Liver (tissue), 3 donors: ENCODE measurements at regions not wholly inside any gene's neighbourhood (a gene's known extent, or its start where the extent isn't known, plus 50 kb on each side); places are given as distances from the start of the nearest gene placed in this dataset.

ENCODE experiments used
- ATF3 ChIP-seq: IDR thresholded peaks from 2 replicates; pipeline ENCODE4 v1.6.1; 2016; ENCODE audit warnings: antibody characterized with exemption
- CTCF ChIP-seq: fragments of 150-350 bp; IDR thresholded peaks from 2 replicates; pipeline ENCODE4 v1.5.1; 2017; ENCODE audit warnings: improper control_type of control experiment, low read depth, low read length; ENCODE audit not compliant: missing input control
- EGR1 ChIP-seq, 2 donors: IDR thresholded peaks; 2 replicates each; pipeline ENCODE4 v1.6.1; 2016 to 2018; ENCODE audit warnings: antibody characterized with exemption in 2 of 2, low read depth in 2 of 2
- FOXA1 ChIP-seq: IDR thresholded peaks from 2 replicates; pipeline ENCODE4 v1.6.1; 2016; ENCODE audit warnings: antibody characterized with exemption
- GABPA ChIP-seq, 2 donors: IDR thresholded peaks in 1 of 2; conservative IDR thresholded peaks in 1 of 2; 2 replicates each; pipeline ENCODE4 v1.6.1; 2016; ENCODE audit warnings: antibody characterized with exemption in 2 of 2, mild to moderate bottlenecking in 1 of 2, moderate library complexity in 1 of 2
- MAX ChIP-seq: IDR thresholded peaks from 2 replicates; pipeline ENCODE4 v1.6.1; 2016; ENCODE audit warnings: antibody characterized with exemption
- RAD21 ChIP-seq, 2 donors: IDR thresholded peaks; 2 replicates each; pipeline ENCODE4 v1.6.1; 2016; ENCODE audit warnings: antibody characterized with exemption in 2 of 2, mild to moderate bottlenecking in 2 of 2
- REST ChIP-seq: IDR thresholded peaks from 2 replicates; pipeline ENCODE4 v1.6.1; 2016; ENCODE audit warnings: antibody characterized with exemption, mild to moderate bottlenecking
- RXRA ChIP-seq, 2 donors: IDR thresholded peaks; 2 replicates each; pipeline ENCODE4 v1.6.1; 2017 to 2018; ENCODE audit warnings: antibody characterized with exemption in 2 of 2, mild to moderate bottlenecking in 1 of 2
- SP1 ChIP-seq: IDR thresholded peaks from 2 replicates; pipeline ENCODE4 v1.6.1; 2018; ENCODE audit warnings: antibody characterized with exemption, mild to moderate bottlenecking
- YY1 ChIP-seq: IDR thresholded peaks from 2 replicates; pipeline ENCODE4 v1.6.1; 2016; ENCODE audit warnings: antibody characterized with exemption, mild to moderate bottlenecking
- donor health status: healthy.
- donor health status: healthy.

- no peak for TF ChIP-seq CTCF
- TF ChIP-seq GABPA (IDR thresholded peaks at IDR 0.05 in 1 of 2, conservative IDR thresholded peaks at IDR 0.05 in 1 of 2) = no peak
- no peak for TF ChIP-seq RXRA (IDR thresholded peaks at IDR 0.05)
- no peak for TF ChIP-seq REST
- no peak for TF ChIP-seq RAD21 (IDR thresholded peaks at IDR 0.05)
- TF ChIP-seq YY1 = no peak
- TF ChIP-seq ATF3 = no peak
- no peak for TF ChIP-seq EGR1 (IDR thresholded peaks at IDR 0.05; ENCODE audit: low read depth in 2 of 2)
- no peak for TF ChIP-seq MAX
- TF ChIP-seq SP1 = no peak
- TF ChIP-seq FOXA1 = no peak
Measured at GRCh38 chr21:16005996-16006395, 276.2 kb downstream of the USP25 start.
